ENCODE measurements at regions not wholly inside any gene's neighbourhood (a gene's known extent, or its start where the extent isn't known, plus 50 kb on each side); places are given as distances from the start of the nearest gene placed in this dataset.

- no peak for TF ChIP-seq REST (IDR thresholded peaks at IDR 0.05; ENCODE audit: insufficient read depth in 1 of 2, low read depth in 2 of 2, low read length in 2 of 2)
- no peak for TF ChIP-seq TAF1 (IDR thresholded peaks at IDR 0.05; ENCODE audit: borderline replicate concordance, insufficient read depth, low read length)
- TF ChIP-seq SIN3A (IDR thresholded peaks at IDR 0.05; ENCODE audit: borderline replicate concordance, insufficient read depth, low read length), result no peak
- TF ChIP-seq POLR2AphosphoS5 (IDR thresholded peaks at IDR 0.05; ENCODE audit: low read depth, low read length), result no peak
- no peak for TF ChIP-seq FOXP2 (optimal IDR thresholded peaks at IDR 0.05; ENCODE audit: borderline replicate concordance, extremely low read depth, extremely low read length, insufficient read depth)
Measured at GRCh38 chr15:97215629-97216028, 744.9 kb upstream of the ARRDC4 start.

- no peak for TF ChIP-seq TAF1 (IDR thresholded peaks at IDR 0.05; ENCODE audit: borderline replicate concordance, insufficient read depth, low read length)
- no peak for TF ChIP-seq SIN3A (IDR thresholded peaks at IDR 0.05; ENCODE audit: borderline replicate concordance, insufficient read depth, low read length)
- TF ChIP-seq REST (IDR thresholded peaks at IDR 0.05; ENCODE audit: insufficient read depth in 1 of 2, low read depth in 2 of 2, low read length in 2 of 2), result no peak
- TF ChIP-seq FOXP2 (optimal IDR thresholded peaks at IDR 0.05; ENCODE audit: borderline replicate concordance, extremely low read depth, extremely low read length, insufficient read depth), result no peak
- no peak for TF ChIP-seq POLR2AphosphoS5 (IDR thresholded peaks at IDR 0.05; ENCODE audit: low read depth, low read length)
Measured at GRCh38 chr15:97224191-97224641, 736.3 kb upstream of the ARRDC4 start.

- TF ChIP-seq SIN3A (IDR thresholded peaks at IDR 0.05; ENCODE audit: borderline replicate concordance, insufficient read depth, low read length), result no peak
Measured at GRCh38 chr15:97234851-97235610, 725.5 kb upstream of the ARRDC4 start.

GRCh38 chr15:97235611-97235985 is 724.9 kb upstream of the ARRDC4 start:
- TF ChIP-seq POLR2AphosphoS5 (IDR thresholded peaks at IDR 0.05; ENCODE audit: low read depth, low read length) (no peak), REST (IDR thresholded peaks at IDR 0.05; ENCODE audit: insufficient read depth in 1 of 2, low read depth in 2 of 2, low read length in 2 of 2) (no peak), FOXP2 (optimal IDR thresholded peaks at IDR 0.05; ENCODE audit: borderline replicate concordance, extremely low read depth, extremely low read length, insufficient read depth) (no peak), TAF1 (IDR thresholded peaks at IDR 0.05; ENCODE audit: borderline replicate concordance, insufficient read depth, low read length) (no peak), SIN3A (IDR thresholded peaks at IDR 0.05; ENCODE audit: borderline replicate concordance, insufficient read depth, low read length) (no peak)

GRCh38 chr15:97236140-97236539 is 724.4 kb upstream of the ARRDC4 start:
- TF ChIP-seq REST (IDR thresholded peaks at IDR 0.05; ENCODE audit: insufficient read depth in 1 of 2, low read depth in 2 of 2, low read length in 2 of 2) (no peak), FOXP2 (optimal IDR thresholded peaks at IDR 0.05; ENCODE audit: borderline replicate concordance, extremely low read depth, extremely low read length, insufficient read depth) (no peak), SIN3A (IDR thresholded peaks at IDR 0.05; ENCODE audit: borderline replicate concordance, insufficient read depth, low read length) (no peak), TAF1 (IDR thresholded peaks at IDR 0.05; ENCODE audit: borderline replicate concordance, insufficient read depth, low read length) (no peak), POLR2AphosphoS5 (IDR thresholded peaks at IDR 0.05; ENCODE audit: low read depth, low read length) (no peak)

Data from PFSK-1 (cell line).